OCI-LY3 (cell line): ENCODE measurements at regions not wholly inside any gene's neighbourhood (a gene's known extent, or its start where the extent isn't known, plus 50 kb on each side); places are given as distances from the start of the nearest gene placed in this dataset.

ENCODE experiments used
- CTCF ChIP-seq: fragments of 200-600, 300-600 bp; sonication (generic); IDR thresholded peaks from 2 replicates; pipeline ENCODE4 v1.5.1; 2014; ENCODE audit warnings: antibody characterized with exemption, low read length, low read depth
- EZH2phosphoT487 ChIP-seq: fragments of 200-600 bp; shearing (Covaris generic); IDR thresholded peaks from 2 replicates; pipeline ENCODE4 v1.6.1; 2018; ENCODE audit warnings: antibody characterized with exemption, mixed run types, low read depth

- TF ChIP-seq CTCF: no peak
- no peak for TF ChIP-seq EZH2phosphoT487
Observed at GRCh38 chr10:4254101-4254994, 469.3 kb upstream of the KLF6 start.
